Trophoblast cell (in vitro differentiated cells and primary cell): ENCODE measurements at regions not wholly inside any gene's neighbourhood (a gene's known extent, or its start where the extent isn't known, plus 50 kb on each side); places are given as distances from the start of the nearest gene placed in this dataset.

Experiments used
- DNase-seq, 2 donors: peaks; one replicate each; pipeline ENCODE4 v3.0.0-alpha.2; 2016
- H2AFZ ChIP-seq: 2 replicates; pipeline ENCODE4 v1.6.1; 2013; ENCODE audit warnings: low read length, moderate library complexity, mild to moderate bottlenecking; ENCODE audit not compliant: insufficient read depth, poor library complexity
- H2AK5ac ChIP-seq: 2 replicates; pipeline ENCODE4 v1.6.1; 2013; ENCODE audit warnings: mild to moderate bottlenecking, low read length
- H2BK120ac ChIP-seq: 2 replicates; pipeline ENCODE4 v1.6.1; 2013; ENCODE audit warnings: low read length, mild to moderate bottlenecking, moderate library complexity; ENCODE audit not compliant: insufficient read depth, poor library complexity
- H2BK12ac ChIP-seq: 2 replicates; pipeline ENCODE4 v1.6.1; 2013; ENCODE audit warnings: mild to moderate bottlenecking, low read length, moderate library complexity
- H2BK5ac ChIP-seq: 2 replicates; pipeline ENCODE4 v1.6.1; 2013; ENCODE audit warnings: low read length, low read depth, moderate library complexity, mild to moderate bottlenecking; ENCODE audit not compliant: poor library complexity
- H3K14ac ChIP-seq: 2 replicates; pipeline ENCODE4 v1.6.1; 2013; ENCODE audit warnings: mild to moderate bottlenecking, low read length
- H3K18ac ChIP-seq: 2 replicates; pipeline ENCODE4 v1.6.1; 2013; ENCODE audit warnings: mild to moderate bottlenecking, low read length
- H3K23ac ChIP-seq: 2 replicates; pipeline ENCODE4 v1.6.1; 2013; ENCODE audit warnings: low read length
- H3K27ac ChIP-seq: 2 replicates; pipeline ENCODE4 v1.5.1; 2013; ENCODE audit warnings: low read depth, mild to moderate bottlenecking, inconsistent platforms, low read length, moderate library complexity
- H3K27me3 ChIP-seq: 2 replicates; pipeline ENCODE4 v1.6.1; 2013; ENCODE audit warnings: inconsistent platforms, mild to moderate bottlenecking, low read length, moderate library complexity; ENCODE audit not compliant: insufficient read depth
- H3K36me3 ChIP-seq, 2 experiments: 1 replicate in 1 of 2; 2 replicates in 1 of 2; pipeline ENCODE4 v1.6.1; 2013; ENCODE audit warnings: low read length in 2 of 2, mild to moderate bottlenecking in 2 of 2, moderate library complexity in 1 of 2; ENCODE audit not compliant: insufficient read depth in 2 of 2, control insufficient read depth in 1 of 2
- H3K4ac ChIP-seq: 2 replicates; pipeline ENCODE4 v1.6.1; 2013; ENCODE audit warnings: low read depth, mild to moderate bottlenecking, low read length, moderate library complexity
- H3K4me1 ChIP-seq, 2 experiments: 1 replicate in 1 of 2; 2 replicates in 1 of 2; pipeline ENCODE4 v1.6.1; 2013; ENCODE audit warnings: low read length in 2 of 2, mild to moderate bottlenecking in 2 of 2, moderate library complexity in 1 of 2; ENCODE audit not compliant: insufficient read depth in 2 of 2, control insufficient read depth in 1 of 2
- H3K4me2 ChIP-seq: 2 replicates; pipeline ENCODE4 v1.6.1; 2013; ENCODE audit warnings: inconsistent platforms, mild to moderate bottlenecking, low read length, moderate library complexity
- H3K4me3 ChIP-seq: 2 replicates; pipeline ENCODE4 v1.5.1; 2013; ENCODE audit warnings: mild to moderate bottlenecking, low read depth, low read length, inconsistent platforms
- H3K79me1 ChIP-seq: one replicate; pipeline ENCODE4 v1.6.1; 2013; ENCODE audit warnings: low read length
- H3K79me2 ChIP-seq: 2 replicates; pipeline ENCODE4 v1.6.1; 2013; ENCODE audit warnings: low read length, mild to moderate bottlenecking; ENCODE audit not compliant: control insufficient read depth, insufficient read depth, poor library complexity
- H3K9ac ChIP-seq: 2 replicates; pipeline ENCODE4 v1.6.1; 2013; ENCODE audit warnings: mild to moderate bottlenecking, low read length
- H3K9me3 ChIP-seq: 2 replicates; pipeline ENCODE4 v1.6.1; 2013; ENCODE audit warnings: low read depth, mild to moderate bottlenecking, control low read depth, inconsistent platforms, low read length; ENCODE audit not compliant: insufficient read depth
- H4K12ac ChIP-seq: 2 replicates; pipeline ENCODE4 v1.6.1; 2013; ENCODE audit warnings: low read depth, mild to moderate bottlenecking, low read length, moderate library complexity
- H4K8ac ChIP-seq: 2 replicates; pipeline ENCODE4 v1.6.1; 2013; ENCODE audit warnings: low read depth, mild to moderate bottlenecking, low read length, moderate library complexity
- H4K91ac ChIP-seq: one replicate; pipeline ENCODE4 v1.6.1; 2013; ENCODE audit warnings: low read depth, mild to moderate bottlenecking, low read length, moderate library complexity
- WGBS: extraction: QIAGEN DNeasy Blood & Tissue Kit; methylation state at CpG from one replicate; pipeline ENCODE4 v1.1.7; 2013; ENCODE audit warnings: missing lambda C conversion rate; ENCODE audit not compliant: insufficient read length, insufficient coverage; ENCODE audit errors: extremely low coverage; 5-methylcytosine and 5-hydroxymethylcytosine counted together

DNA sequence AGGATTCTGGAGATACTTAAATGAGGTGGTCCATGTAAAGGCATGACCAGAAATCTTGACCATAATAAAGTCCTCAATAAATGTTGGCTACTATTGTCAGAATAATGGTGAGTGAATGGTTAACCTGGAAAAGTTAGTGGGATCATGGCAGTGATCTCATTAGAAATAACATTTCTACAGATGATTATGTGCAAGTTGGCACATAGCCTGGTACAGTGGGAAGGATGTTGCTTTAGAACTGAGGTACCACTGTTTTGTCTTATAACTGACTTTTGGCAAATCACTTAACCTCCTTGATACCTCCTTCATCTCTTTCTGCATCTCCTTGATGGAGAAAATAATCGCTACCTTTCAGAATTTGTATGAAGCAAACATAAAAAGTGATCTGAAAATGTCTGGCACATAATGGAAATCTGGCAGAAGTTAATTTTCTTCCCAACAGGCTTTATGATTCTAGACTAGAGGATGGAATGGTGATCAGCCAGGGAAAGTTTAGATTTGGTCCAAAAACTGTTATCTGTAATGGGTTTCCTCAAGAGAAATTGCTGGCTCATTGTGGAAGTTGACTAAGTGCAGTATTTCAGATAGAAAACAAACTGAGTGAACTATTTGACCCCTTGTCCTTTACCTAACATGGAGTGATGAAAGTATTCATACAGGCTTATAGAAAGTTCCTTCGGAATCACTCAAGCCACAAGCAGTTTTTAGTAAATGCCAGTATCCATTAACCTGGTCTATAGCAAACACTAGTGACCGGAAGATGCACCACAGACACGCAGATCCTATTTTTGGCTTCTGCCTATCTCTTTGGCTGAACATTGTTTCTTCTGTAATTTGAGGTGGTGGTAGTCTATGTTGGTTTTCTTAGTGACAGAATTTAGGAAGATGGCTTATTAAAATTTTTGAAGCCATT lies 449.6 kb upstream of the TGFBR2 start:
- no peaks in the 10 kb centered on the region for H3K79me1 ChIP-seq
- no peak overlapping the region for H3K18ac ChIP-seq
- H2BK120ac ChIP-seq = no peak overlapping the region
- H3K4me3 ChIP-seq = no peak overlapping the region
- no peak overlapping the region for H3K9ac ChIP-seq
- H2AK5ac ChIP-seq = no peak overlapping the region
- H4K12ac ChIP-seq = no peak overlapping the region
- no peak for DNase-seq
- H2BK12ac ChIP-seq = no peak overlapping the region
- no peaks in the 10 kb centered on the region for H3K79me2 ChIP-seq
- H2AFZ ChIP-seq = no peak overlapping the region
- no peak overlapping the region for H3K27ac ChIP-seq
- no peak overlapping the region for H3K23ac ChIP-seq
- H3K36me3 ChIP-seq = no peaks in the 10 kb centered on the region
- no peak overlapping the region for H2BK5ac ChIP-seq
- H3K4me2 ChIP-seq = no peak overlapping the region
- no peak overlapping the region for H3K14ac ChIP-seq
- no peaks in the 10 kb centered on the region for H3K27me3 ChIP-seq
- no peak overlapping the region for H4K91ac ChIP-seq
- no peaks in the 10 kb centered on the region for H3K9me3 ChIP-seq
- no CpG with 5 or more reads among the region's 4 CpGs for WGBS
- H4K8ac ChIP-seq = no peak overlapping the region
- H3K4ac ChIP-seq = no peak overlapping the region
- no peaks in the 10 kb centered on the region for H3K4me1 ChIP-seq

DNA sequence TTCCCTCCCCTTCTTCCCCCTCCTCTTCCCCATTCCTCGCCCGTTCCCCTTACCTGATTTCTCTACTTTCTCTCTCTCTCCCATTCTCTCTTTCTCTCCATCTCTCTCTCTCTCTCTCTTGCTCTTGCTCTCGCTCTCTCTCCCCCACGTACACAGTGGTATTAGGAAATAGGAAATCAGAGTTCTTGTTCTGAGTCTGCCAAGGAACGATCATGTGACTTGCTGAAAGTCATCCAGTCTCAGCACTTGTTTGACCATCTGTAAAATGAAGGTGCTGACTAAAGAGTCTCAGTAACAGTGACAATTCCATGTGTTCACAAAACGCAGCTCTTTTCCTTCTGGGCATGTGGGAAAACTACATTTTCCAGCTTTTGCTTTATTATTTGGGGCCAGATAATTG lies 445.0 kb upstream of the TGFBR2 start:
- H2AK5ac ChIP-seq = no peak overlapping the region
- H4K12ac ChIP-seq = no peak overlapping the region
- H3K4me3 ChIP-seq = no peak overlapping the region
- H3K4me2 ChIP-seq = no peak overlapping the region
- H3K9ac ChIP-seq = no peak overlapping the region
- H3K9me3 ChIP-seq = no peaks in the 10 kb centered on the region
- H3K23ac ChIP-seq = no peak overlapping the region
- H3K4me1 ChIP-seq = no peaks in the 10 kb centered on the region
- DNase-seq = no peak
- no peak overlapping the region for H3K14ac ChIP-seq
- no peaks in the 10 kb centered on the region for H3K36me3 ChIP-seq
- no peak overlapping the region for H2AFZ ChIP-seq
- H3K79me2 ChIP-seq = no peaks in the 10 kb centered on the region
- no peak overlapping the region for H2BK5ac ChIP-seq
- WGBS = 100% methylated on average over 2 of the region's 6 CpGs
- no peak overlapping the region for H3K27ac ChIP-seq
- no peaks in the 10 kb centered on the region for H3K27me3 ChIP-seq
- no peaks in the 10 kb centered on the region for H3K79me1 ChIP-seq
- H2BK120ac ChIP-seq = no peak overlapping the region
- H3K18ac ChIP-seq = no peak overlapping the region
- no peak overlapping the region for H2BK12ac ChIP-seq
- H3K4ac ChIP-seq = no peak overlapping the region
- no peak overlapping the region for H4K91ac ChIP-seq
- H4K8ac ChIP-seq = no peak overlapping the region

DNA sequence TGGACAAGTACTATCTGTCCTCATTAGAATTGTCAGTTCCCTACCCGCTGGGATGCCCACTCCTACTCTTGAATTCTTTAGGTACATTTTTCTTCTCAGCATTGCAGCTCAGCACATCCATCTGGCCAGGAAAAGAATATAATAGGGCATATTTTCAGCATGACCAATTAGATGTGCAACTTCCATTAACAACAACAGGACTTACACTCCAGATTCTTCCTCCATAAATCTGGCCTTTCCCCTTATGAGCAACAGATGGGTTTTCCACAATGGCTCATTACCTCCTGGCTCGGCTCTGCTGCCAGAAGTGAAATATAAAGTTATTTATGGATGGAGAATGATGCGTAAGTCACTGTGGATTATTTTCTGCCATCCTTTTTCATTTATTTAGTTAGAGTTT lies 443.8 kb upstream of the TGFBR2 start:
- H4K91ac ChIP-seq = no peak overlapping the region
- no peak overlapping the region for H2BK120ac ChIP-seq
- H2AFZ ChIP-seq = no peak overlapping the region
- no peak overlapping the region for H3K4ac ChIP-seq
- WGBS = no CpG with 5 or more reads among the region's 3 CpGs
- no peak overlapping the region for H2AK5ac ChIP-seq
- H2BK5ac ChIP-seq = no peak overlapping the region
- no peak overlapping the region for H4K8ac ChIP-seq
- no peak overlapping the region for H3K27ac ChIP-seq
- H3K9ac ChIP-seq = no peak overlapping the region
- no peak overlapping the region for H3K18ac ChIP-seq
- H3K4me1 ChIP-seq = no peaks in the 10 kb centered on the region
- H3K4me3 ChIP-seq = no peak overlapping the region
- H3K4me2 ChIP-seq = no peak overlapping the region
- H2BK12ac ChIP-seq = no peak overlapping the region
- H3K9me3 ChIP-seq = no peaks in the 10 kb centered on the region
- no peaks in the 10 kb centered on the region for H3K79me2 ChIP-seq
- H3K14ac ChIP-seq = no peak overlapping the region
- no peak overlapping the region for H3K23ac ChIP-seq
- H3K79me1 ChIP-seq = no peaks in the 10 kb centered on the region
- no peaks in the 10 kb centered on the region for H3K27me3 ChIP-seq
- no peak overlapping the region for H4K12ac ChIP-seq
- no peak for DNase-seq
- no peaks in the 10 kb centered on the region for H3K36me3 ChIP-seq

DNA sequence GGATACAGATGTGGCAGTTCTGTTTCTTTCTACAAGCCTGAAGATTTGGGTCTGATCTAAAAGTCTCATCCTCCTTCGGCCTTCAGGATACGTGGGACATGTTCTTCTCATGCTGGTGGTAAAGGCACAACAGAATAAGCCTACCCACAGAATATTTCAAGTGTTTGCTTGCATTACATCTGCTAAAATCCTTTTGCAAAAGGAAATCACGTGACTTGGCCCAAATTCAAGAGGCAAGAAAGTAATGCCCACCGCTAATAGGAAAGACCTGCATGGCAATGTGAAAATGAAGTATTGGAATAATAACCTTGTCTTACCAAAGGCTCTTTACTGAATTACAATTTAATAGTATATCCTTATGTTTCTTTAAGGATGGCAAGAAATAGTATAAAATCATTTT lies 439.9 kb upstream of the TGFBR2 start:
- no peak overlapping the region for H3K14ac ChIP-seq
- H4K91ac ChIP-seq = no peak overlapping the region
- no peaks in the 10 kb centered on the region for H3K4me1 ChIP-seq
- no peaks in the 10 kb centered on the region for H3K9me3 ChIP-seq
- no peak overlapping the region for H2AFZ ChIP-seq
- DNase-seq = peak in 1 of 2 donors; percentile 36
- no CpG with 5 or more reads among the region's 4 CpGs for WGBS
- H3K9ac ChIP-seq = no peak overlapping the region
- H3K79me1 ChIP-seq = no peaks in the 10 kb centered on the region
- H4K8ac ChIP-seq = no peak overlapping the region
- H2BK120ac ChIP-seq = no peak overlapping the region
- H2BK12ac ChIP-seq = no peak overlapping the region
- no peaks in the 10 kb centered on the region for H3K27me3 ChIP-seq
- no peak overlapping the region for H3K27ac ChIP-seq
- H3K36me3 ChIP-seq = no peaks in the 10 kb centered on the region
- H3K79me2 ChIP-seq = no peaks in the 10 kb centered on the region
- H2AK5ac ChIP-seq = no peak overlapping the region
- no peak overlapping the region for H3K23ac ChIP-seq
- H3K4me2 ChIP-seq = no peak overlapping the region
- no peak overlapping the region for H3K18ac ChIP-seq
- H3K4ac ChIP-seq = no peak overlapping the region
- H4K12ac ChIP-seq = no peak overlapping the region
- H3K4me3 ChIP-seq = no peak overlapping the region
- no peak overlapping the region for H2BK5ac ChIP-seq
